Astrocyte (in vitro differentiated cells and primary cell): ENCODE measurements at regions not wholly inside any gene's neighbourhood (a gene's known extent, or its start where the extent isn't known, plus 50 kb on each side); places are given as distances from the start of the nearest gene placed in this dataset.
"Not testable (repeated sequence)": the region's sequence is repeated elsewhere in the genome, so short reads cannot be mapped to it uniquely, and the experiment has no call there.

Experiments
- DNase-seq: peaks from one replicate; pipeline ENCODE4 v3.0.0-alpha.2; 2010; ENCODE audit warnings: low read depth
- FAIRE-seq: peaks from 2 replicates; lab custom pipeline; 2011; peaks lifted over from hg19 to GRCh38; lab: Jason Lieb, UNC
- H2AFZ ChIP-seq: 2 replicates; pipeline ENCODE4 v1.6.0; 2012; ENCODE audit warnings: low read depth, low read length, inconsistent platforms
- H3K27ac ChIP-seq: 2 replicates; pipeline ENCODE4 v1.5.1; 2011; ENCODE audit warnings: low read depth, low read length, inconsistent platforms
- H3K27me3 ChIP-seq: 2 replicates; pipeline ENCODE4 v1.6.0; 2011; ENCODE audit warnings: low read length, inconsistent platforms; ENCODE audit not compliant: insufficient read depth
- H3K36me3 ChIP-seq: 2 replicates; pipeline ENCODE4 v1.5.1; 2011; ENCODE audit warnings: low read length, inconsistent platforms; ENCODE audit not compliant: insufficient read depth
- H3K4me1 ChIP-seq: 2 replicates; pipeline ENCODE4 v1.5.1; 2011; ENCODE audit warnings: low read length, inconsistent platforms; ENCODE audit not compliant: insufficient read depth
- H3K4me2 ChIP-seq: 2 replicates; pipeline ENCODE4 v1.6.0; 2012; ENCODE audit warnings: low read length, inconsistent platforms
- H3K4me3 ChIP-seq: 2 replicates; pipeline ENCODE4 v1.5.1; 2011; ENCODE audit warnings: low read depth, mild to moderate bottlenecking, low read length, inconsistent platforms; ENCODE audit not compliant: insufficient read depth
- H3K79me2 ChIP-seq: 2 replicates; pipeline ENCODE4 v1.6.0; 2012; ENCODE audit warnings: mild to moderate bottlenecking, low read length, inconsistent platforms; ENCODE audit not compliant: insufficient read depth
- H3K9ac ChIP-seq: 2 replicates; pipeline ENCODE4 v1.6.0; 2012; ENCODE audit warnings: mild to moderate bottlenecking, low read length, inconsistent platforms
- H3K9me3 ChIP-seq: 2 replicates; pipeline ENCODE4 v1.5.1; 2012; ENCODE audit warnings: low read depth, mild to moderate bottlenecking, low read length, inconsistent platforms; ENCODE audit not compliant: insufficient read depth
- H4K20me1 ChIP-seq: 2 replicates; pipeline ENCODE4 v1.6.0; 2012; ENCODE audit warnings: low read length, inconsistent platforms; ENCODE audit not compliant: insufficient read depth
- H3K27ac Mint-ChIP-seq: one replicate; pipeline ENCODE4 v1.8.0; 2021; ENCODE audit warnings: mild to moderate bottlenecking, mixed read lengths; ENCODE audit not compliant: unreplicated experiment
- H3K27me3 Mint-ChIP-seq: one replicate; pipeline ENCODE4 v1.8.0; 2021; ENCODE audit warnings: low read depth, mixed read lengths; ENCODE audit not compliant: unreplicated experiment
- H3K36me3 Mint-ChIP-seq: one replicate; pipeline ENCODE4 v1.8.0; 2021; ENCODE audit warnings: low read depth, mixed read lengths; ENCODE audit not compliant: unreplicated experiment
- H3K4me1 Mint-ChIP-seq: one replicate; pipeline ENCODE4 v1.8.0; 2021; ENCODE audit warnings: low read depth, mixed read lengths; ENCODE audit not compliant: unreplicated experiment
- H3K4me3 Mint-ChIP-seq: one replicate; pipeline ENCODE4 v1.8.0; 2021; ENCODE audit warnings: mild to moderate bottlenecking, moderate library complexity, mixed read lengths; ENCODE audit not compliant: unreplicated experiment
- H3K9me3 Mint-ChIP-seq: one replicate; pipeline ENCODE4 v1.8.0; 2021; ENCODE audit warnings: mild to moderate bottlenecking, mixed read lengths; ENCODE audit not compliant: unreplicated experiment
- EZH2 ChIP-seq: IDR thresholded peaks from 2 replicates; pipeline ENCODE4 v1.6.1; 2012; ENCODE audit warnings: mild to moderate bottlenecking, low read length, inconsistent platforms; ENCODE audit not compliant: insufficient read depth
- TF ChIP-seq, protein P1 (sequence below): IDR thresholded peaks from 2 replicates; pipeline ENCODE4 v1.5.1; 2011; ENCODE audit warnings: low read depth, mild to moderate bottlenecking, inconsistent platforms, low read length, moderate library complexity; ENCODE audit not compliant: insufficient read depth

DNA sequence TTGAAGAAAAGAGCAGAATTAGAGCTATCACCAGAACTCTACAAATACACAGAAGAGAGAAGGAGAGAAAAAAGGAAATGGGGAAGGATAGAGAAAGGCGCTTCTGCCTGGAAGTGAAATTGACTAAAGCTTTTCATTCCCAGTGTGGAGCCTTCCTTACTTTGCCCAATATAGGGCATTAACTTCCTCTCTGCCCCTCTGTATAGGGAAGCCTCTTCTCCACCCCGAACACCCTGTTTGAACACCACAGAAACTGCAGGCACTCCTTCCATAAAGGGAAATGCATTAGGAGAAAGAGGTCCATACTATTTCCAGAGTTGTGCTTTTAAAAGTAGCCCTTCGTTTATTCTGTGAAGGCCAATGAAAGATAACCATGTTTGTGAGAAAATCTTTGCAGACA, 248.5 kb downstream of the RAP2B start:
- H3K27ac Mint-ChIP-seq: no peak overlapping the region
- H3K27ac ChIP-seq: no peak overlapping the region
- DNase-seq (no peak), FAIRE-seq (no peak)
- no peak overlapping the region for H2AFZ ChIP-seq
- TF ChIP-seq, protein P1, sequence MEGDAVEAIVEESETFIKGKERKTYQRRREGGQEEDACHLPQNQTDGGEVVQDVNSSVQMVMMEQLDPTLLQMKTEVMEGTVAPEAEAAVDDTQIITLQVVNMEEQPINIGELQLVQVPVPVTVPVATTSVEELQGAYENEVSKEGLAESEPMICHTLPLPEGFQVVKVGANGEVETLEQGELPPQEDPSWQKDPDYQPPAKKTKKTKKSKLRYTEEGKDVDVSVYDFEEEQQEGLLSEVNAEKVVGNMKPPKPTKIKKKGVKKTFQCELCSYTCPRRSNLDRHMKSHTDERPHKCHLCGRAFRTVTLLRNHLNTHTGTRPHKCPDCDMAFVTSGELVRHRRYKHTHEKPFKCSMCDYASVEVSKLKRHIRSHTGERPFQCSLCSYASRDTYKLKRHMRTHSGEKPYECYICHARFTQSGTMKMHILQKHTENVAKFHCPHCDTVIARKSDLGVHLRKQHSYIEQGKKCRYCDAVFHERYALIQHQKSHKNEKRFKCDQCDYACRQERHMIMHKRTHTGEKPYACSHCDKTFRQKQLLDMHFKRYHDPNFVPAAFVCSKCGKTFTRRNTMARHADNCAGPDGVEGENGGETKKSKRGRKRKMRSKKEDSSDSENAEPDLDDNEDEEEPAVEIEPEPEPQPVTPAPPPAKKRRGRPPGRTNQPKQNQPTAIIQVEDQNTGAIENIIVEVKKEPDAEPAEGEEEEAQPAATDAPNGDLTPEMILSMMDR: no peak
- no peak for TF ChIP-seq EZH2
- H3K36me3 ChIP-seq: no peaks in the 10 kb centered on the region
- no peaks in the 10 kb centered on the region for H3K9me3 ChIP-seq
- no peaks in the 10 kb centered on the region for H3K27me3 ChIP-seq
- no peak overlapping the region for H3K4me3 ChIP-seq
- H3K27me3 Mint-ChIP-seq: no peaks in the 10 kb centered on the region
- no peaks in the 10 kb centered on the region for H3K4me1 ChIP-seq
- H3K4me1 Mint-ChIP-seq: peaks cover 2% of the 10 kb centered on the region
- H3K4me3 Mint-ChIP-seq: no peak overlapping the region
- no peaks in the 10 kb centered on the region for H3K79me2 ChIP-seq
- no peak overlapping the region for H3K4me2 ChIP-seq
- no peak overlapping the region for H3K9ac ChIP-seq
- H3K9me3 Mint-ChIP-seq: no peaks in the 10 kb centered on the region
- no peaks in the 10 kb centered on the region for H3K36me3 Mint-ChIP-seq
- no peaks in the 10 kb centered on the region for H4K20me1 ChIP-seq

DNA sequence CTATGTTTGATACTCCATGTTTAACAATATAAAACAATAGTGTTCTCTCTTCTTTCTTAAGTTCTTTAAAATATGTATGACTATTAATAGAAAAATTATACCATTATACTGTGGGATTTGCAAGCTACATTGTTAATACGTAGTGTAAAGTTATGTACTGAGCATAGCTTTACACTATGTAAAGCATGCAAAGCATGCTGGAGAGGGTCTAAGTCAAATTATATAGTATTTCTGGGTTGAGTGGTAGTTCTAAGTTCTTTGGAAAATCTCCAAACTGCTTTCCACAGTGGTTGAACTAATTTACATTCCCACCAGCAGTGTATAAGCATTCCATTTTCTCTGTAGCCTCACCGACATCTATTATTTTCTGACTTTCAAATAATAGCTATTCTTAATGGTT, 253.0 kb downstream of the RAP2B start:
- Mint-ChIP-seq H3K36me3 (peaks cover 2% of the 10 kb centered on the region), H3K4me1 (peaks cover 2% of the 10 kb centered on the region), H3K9me3 (peaks cover 8% of the 10 kb centered on the region), H3K27ac (no peak overlapping the region), H3K4me3 (no peak overlapping the region), H3K27me3 (no peaks in the 10 kb centered on the region)
- Histone ChIP-seq H3K4me2 (no peak overlapping the region), H3K9me3 (no peaks in the 10 kb centered on the region), H3K9ac (no peak overlapping the region), H4K20me1 (no peaks in the 10 kb centered on the region), H3K79me2 (no peaks in the 10 kb centered on the region), H3K4me1 (no peaks in the 10 kb centered on the region), H3K4me3 (no peak overlapping the region), H3K27me3 (no peaks in the 10 kb centered on the region), H3K36me3 (no peaks in the 10 kb centered on the region), H3K27ac (no peak overlapping the region), H2AFZ (no peak overlapping the region)
- no peak for DNase-seq
- FAIRE-seq: no peak
- TF ChIP-seq, protein P1: no peak
- no peak for TF ChIP-seq EZH2

- H3K36me3 ChIP-seq: no peaks in the 10 kb centered on the region
- H3K4me3 ChIP-seq: no peak overlapping the region
- Mint-ChIP-seq H3K27ac (no peak overlapping the region), H3K4me1 (no peaks in the 10 kb centered on the region), H3K9me3 (peaks cover 32% of the 10 kb centered on the region), H3K36me3 (peaks cover 2% of the 10 kb centered on the region), H3K4me3 (no peak overlapping the region), H3K27me3 (no peaks in the 10 kb centered on the region)
- H3K79me2 ChIP-seq: no peaks in the 10 kb centered on the region
- H3K9me3 ChIP-seq: peaks cover 3% of the 10 kb centered on the region
- no peaks in the 10 kb centered on the region for H4K20me1 ChIP-seq
- no peaks in the 10 kb centered on the region for H3K27me3 ChIP-seq
- no peak overlapping the region for H2AFZ ChIP-seq
- no peak overlapping the region for H3K4me2 ChIP-seq
- H3K27ac ChIP-seq: no peak overlapping the region
- FAIRE-seq (no peak), DNase-seq (no peak)
- TF ChIP-seq EZH2: no peak
- H3K4me1 ChIP-seq: no peaks in the 10 kb centered on the region
- no peak overlapping the region for H3K9ac ChIP-seq
Measured at GRCh38 chr3:153422314-153422713, 260.3 kb downstream of the RAP2B start.

DNA sequence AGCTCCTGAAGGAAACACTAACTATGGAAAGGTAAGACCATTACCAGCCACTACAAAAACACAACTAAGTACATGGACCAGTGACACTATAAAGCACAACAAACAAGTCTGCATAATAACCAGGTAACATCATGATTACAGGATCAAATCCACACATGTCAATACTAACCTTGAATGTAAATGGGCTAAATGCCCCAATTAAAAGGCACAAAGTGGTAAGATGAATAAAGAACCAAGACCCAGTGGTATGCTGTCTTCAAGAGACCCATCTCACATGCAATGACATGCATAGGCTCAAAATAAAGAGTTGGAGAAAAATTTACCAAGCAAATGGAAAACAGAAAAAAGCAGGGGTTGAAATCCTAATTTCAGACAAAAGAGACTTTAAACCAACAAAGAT, 261.8 kb downstream of the RAP2B start:
- not testable (repeated sequence) for H2AFZ ChIP-seq, H3K36me3 Mint-ChIP-seq, H3K4me1 ChIP-seq, H3K27ac ChIP-seq, H4K20me1 ChIP-seq, DNase-seq, H3K4me2 ChIP-seq, H3K9me3 ChIP-seq, H3K4me3 ChIP-seq, H3K36me3 ChIP-seq, H3K4me1 Mint-ChIP-seq, H3K27me3 Mint-ChIP-seq, FAIRE-seq, H3K27me3 ChIP-seq, H3K9ac ChIP-seq, H3K79me2 ChIP-seq, H3K27ac Mint-ChIP-seq, H3K4me3 Mint-ChIP-seq
- H3K9me3 Mint-ChIP-seq: peaks cover 31% of the 10 kb centered on the region
